Activated T-cell treated with anti-CD3 and anti-CD28 coated beads for 24 hours (primary cell): ENCODE measurements at regions not wholly inside any gene's neighbourhood (a gene's known extent, or its start where the extent isn't known, plus 50 kb on each side); places are given as distances from the start of the nearest gene placed in this dataset.

Source experiments
- DNase-seq: peaks from one replicate; pipeline ENCODE4 v3.0.0-alpha.2; 2020; ENCODE audit warnings: low read depth

DNA sequence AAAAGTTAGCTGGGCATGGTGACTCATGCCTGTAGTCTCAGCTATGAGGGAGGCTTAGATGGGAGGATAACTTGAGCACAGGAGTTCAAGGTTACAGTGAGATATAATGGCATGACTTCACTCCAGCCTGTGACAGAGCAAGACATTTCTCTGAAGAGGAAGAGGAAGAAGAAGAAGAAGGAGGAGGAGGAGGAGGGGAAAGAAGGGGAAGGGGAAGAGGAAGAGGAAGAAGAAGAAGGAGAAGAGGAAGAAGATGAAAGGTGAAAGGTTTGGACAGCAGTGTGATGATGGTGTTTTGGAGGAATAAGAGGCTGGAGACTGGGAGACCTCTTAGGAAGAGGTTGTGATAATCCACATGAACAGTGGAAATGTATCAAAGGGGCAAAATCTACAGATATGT lies 410.7 kb upstream of the JAG1 start:
- no peak for DNase-seq

DNA sequence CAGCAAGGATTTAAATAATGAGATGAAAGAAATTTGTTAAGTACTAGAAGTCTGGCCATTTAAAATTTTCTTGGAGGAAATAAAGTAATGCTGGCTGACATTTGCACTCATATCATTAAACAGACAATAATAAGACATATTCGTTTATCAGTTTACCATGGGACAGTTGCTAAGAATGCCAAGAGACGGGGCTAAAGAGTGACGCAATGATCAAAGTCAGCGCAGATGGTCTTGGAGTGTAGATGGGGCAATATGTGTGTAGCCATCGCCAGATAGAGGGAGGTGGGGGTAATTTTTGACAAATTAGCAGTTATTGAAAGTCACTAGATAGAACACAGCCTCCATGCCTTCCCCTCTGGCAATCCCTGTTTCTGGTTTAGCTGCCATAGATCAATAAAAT lies 413.2 kb upstream of the JAG1 start:
- no peak for DNase-seq

GRCh38 chr20:11090751-11091150 lies 417.0 kb upstream of the JAG1 start:
- DNase-seq, result no peak

DNA sequence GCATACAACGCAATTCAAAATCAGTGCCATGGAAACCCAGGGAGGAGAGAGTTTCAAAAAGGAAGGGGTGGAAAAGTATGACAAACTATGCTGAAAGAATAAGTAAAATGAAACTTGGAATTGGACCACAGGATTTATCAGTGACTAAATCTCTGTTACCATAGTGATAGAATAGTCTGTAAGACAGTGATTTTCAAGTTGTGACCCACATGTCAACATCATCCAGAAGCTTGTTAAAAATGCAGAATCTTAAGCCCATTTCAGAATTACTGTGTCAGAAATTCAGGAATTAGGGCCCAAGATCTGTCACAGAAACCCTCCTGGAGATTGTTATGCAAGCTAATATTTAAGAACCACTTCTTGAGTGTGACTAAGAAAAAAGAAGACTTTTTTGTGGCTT lies 417.7 kb upstream of the JAG1 start:
- no peak for DNase-seq

- no peak for DNase-seq
Observed at GRCh38 chr20:11092151-11092550, 418.4 kb upstream of the JAG1 start.

DNA sequence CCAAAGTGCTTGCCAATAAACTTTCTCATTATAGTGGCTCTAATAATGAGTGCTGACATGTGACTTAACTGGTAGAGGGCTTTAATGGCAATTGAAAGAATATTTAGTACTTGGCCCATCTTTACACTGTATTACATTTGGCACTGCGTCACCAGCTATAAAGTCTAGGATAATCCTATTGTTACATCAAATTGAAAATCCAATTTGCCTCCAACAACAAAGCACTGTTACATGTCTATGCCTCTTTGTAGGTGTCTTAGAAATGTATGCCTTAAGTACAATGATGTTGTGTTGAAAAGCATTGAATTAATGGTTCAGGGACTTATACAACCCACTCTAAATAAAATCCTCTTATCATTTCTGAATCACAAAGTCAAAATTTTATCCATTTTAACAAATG lies 420.4 kb upstream of the JAG1 start:
- DNase-seq, result no peak

- no peak for DNase-seq
Observed at GRCh38 chr20:11094711-11095110, 420.9 kb upstream of the JAG1 start.

- no peak for DNase-seq
Observed at GRCh38 chr20:11098888-11099287, 425.1 kb upstream of the JAG1 start.

DNA sequence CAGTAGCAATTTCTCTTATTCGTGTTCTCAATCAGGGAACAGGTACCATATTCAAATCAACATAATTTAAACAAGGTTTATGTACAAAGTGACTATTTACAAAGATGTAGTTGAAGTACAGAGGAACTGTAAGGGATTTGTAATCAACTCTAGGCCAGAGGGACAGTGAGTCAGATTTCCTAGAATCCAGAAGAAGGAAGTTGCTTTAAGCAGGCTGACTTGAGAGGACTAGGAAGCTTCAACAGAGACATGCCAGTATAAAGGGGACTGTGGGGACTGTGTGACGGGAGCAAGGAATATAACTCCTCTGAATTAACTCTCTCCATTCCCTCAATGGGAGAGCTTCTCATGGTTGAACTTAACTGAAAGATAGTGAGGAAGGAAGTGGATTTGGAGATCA lies 427.4 kb upstream of the JAG1 start:
- DNase-seq, result no peak

DNA sequence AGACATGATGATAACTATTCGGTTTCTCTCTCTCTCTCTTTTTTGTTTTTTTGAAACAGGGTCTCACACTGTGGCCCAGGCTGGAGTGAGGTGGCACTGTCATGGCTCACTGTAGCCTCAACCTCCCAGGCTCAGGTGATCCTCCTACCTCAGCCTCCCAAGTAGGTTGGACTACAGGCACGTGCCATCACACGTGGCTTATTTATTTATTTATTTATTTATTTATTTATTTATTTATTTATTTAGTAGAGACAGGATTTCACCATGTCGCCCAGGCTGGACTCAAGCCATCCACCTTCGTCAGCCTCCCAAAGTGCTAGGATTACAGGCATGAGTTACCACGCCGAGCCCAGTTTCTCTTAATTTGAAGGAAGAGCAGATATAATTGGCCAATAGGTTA lies 427.9 kb upstream of the JAG1 start:
- no peak for DNase-seq

DNA sequence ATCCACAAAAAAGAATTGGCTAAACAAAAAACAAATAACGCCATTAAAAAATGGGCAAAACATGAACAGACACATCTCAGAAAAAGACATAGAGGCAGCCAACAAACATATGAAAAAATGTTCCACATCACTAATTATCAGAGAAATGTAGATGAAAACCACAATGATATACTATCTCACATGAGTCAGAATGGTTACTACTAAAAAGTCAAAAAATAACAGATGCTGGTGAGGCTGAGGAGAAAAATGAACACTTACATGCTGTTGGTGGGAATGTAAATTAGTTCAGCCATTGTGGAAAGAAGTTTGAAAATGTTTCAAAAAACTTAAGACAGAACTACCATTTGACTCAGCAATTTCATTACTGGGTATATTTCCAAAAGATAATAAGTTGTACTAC lies 430.1 kb upstream of the JAG1 start:
- no peak for DNase-seq

GRCh38 chr20:11108102-11108810 lies 434.5 kb upstream of the JAG1 start:
- DNase-seq, result no peak

DNA sequence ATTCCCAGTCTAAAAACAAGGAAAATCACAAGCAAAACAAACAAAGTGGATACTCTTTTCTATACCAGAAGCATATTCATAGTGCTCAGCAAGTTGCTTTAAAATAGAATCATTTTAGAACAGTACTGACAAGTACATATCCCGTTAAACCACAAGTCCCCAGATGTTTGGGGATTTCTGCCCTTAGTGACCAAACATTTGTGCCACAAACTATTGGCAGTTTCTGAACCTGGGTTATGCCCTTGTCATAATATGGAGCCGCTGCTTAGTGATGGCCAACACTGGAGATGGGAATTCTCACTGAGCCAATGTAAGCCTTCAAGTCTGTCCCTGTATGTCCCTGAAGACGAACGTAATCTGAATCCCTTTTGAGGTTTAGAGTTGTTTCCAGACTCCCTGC lies 436.7 kb upstream of the JAG1 start:
- DNase-seq, result no peak

DNA sequence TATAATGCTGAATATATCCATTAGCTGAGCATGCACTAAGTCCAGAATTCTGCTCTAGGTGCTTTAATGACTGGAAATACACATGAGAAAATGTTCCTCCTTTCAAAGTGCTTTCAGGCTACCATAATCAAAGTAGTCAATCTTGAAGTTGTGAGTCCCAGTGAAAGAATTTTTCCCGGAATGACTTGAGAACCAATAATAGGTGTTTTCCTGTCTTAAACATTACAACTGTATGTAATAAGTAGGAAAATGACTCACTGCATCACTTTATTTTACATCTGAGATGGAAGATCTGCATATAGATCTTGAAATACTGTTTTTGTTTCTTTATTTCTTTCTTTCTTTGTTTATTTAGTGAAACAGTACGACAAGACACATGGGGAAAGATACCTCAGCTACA lies 437.4 kb upstream of the JAG1 start:
- DNase-seq, result no peak

DNA sequence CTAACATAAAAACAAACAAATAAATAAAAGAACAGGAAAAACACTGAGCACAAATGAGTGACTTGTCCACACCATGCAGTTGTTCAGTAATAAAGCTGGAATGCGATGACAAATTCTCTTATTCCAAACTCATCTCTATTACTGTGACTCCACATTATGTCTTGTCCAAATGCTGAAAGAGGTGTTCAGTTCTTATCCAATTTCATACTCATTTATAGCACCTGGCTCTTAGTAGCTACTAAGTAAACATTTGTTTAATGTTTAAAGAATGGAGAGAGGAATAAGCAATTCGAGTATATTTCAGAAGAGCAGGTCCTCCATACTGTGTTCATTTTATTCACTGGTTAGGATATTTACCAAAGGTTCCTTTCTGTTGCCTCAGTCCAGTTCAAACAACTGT lies 439.0 kb upstream of the JAG1 start:
- DNase-seq, result no peak

DNA sequence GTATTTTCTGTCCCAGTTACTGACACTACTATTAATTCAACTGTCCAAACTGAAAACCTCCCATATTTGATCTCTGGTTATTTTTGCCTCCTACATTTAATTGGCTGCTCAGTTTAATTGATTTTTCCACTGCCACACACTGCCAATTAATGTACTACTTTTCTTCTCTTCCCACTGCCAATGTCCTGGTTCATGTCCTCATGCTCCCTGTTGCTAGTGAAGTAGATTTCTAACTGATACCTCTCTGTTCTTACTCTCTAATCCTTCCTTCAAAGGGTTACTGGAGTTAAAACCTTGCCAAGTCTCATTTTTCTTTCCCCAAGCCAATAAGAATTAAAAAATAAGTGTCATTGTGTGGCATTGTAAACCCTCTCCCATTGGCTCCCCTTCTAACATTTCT lies 440.6 kb upstream of the JAG1 start:
- no peak for DNase-seq

DNA sequence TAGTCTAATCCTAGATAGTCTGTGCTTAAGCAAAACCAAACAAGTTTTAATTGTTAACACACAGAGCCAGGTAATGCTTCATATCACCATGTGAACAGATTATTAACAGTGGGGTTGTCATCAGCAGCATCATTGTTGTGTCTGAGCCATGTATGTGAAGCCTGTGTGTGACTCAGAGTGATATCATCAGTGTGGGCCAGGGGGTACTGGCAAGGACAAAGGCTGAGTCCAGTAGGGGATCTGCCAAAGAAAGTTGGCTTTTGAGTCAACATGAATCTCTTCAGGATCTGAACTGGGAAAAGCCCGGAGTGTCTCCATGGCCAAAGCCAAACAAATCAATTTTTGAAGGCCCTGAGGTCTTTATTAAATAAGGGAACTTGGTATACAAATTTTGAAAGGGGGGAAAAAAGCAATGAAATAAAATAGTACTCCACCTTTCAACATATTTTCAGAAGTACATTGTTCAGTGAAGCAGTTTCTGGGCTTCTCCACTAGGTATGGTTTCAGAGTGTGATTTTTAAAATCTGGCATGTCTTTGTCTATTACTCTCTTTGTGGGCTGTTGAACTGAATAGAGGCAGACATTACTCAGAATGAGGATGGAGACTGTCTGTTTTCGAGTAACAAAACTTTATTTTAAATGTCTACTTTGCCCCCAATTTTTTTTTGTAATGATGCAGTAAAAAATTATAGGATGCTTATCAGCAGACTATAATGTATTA lies 444.2 kb upstream of the JAG1 start:
- no peak for DNase-seq

GRCh38 chr20:11118802-11119380 lies 445.1 kb upstream of the JAG1 start:
- DNase-seq, result no peak

DNA sequence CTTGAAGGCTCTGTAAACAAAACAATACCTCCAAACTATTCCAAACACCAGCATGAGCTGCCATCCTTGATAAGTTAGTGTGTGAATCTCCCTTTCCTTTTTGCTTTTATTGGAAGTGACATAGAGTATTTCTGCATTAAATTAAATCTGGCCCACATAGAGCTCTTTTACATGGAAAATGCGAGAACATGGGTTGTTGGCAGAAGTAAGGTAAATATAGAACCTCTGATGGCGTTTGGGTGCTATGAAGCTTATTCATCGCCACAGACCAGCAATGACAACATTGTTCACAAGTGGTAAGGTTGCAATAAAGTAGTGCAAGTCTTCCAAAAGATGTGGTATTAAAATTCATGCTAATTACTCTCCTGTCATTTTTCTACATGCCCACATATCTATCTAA lies 445.8 kb upstream of the JAG1 start:
- no peak for DNase-seq

GRCh38 chr20:11120431-11120830 lies 446.6 kb upstream of the JAG1 start:
- DNase-seq, result no peak

- no peak for DNase-seq
Observed at GRCh38 chr20:11124849-11125505, 451.2 kb upstream of the JAG1 start.

DNA sequence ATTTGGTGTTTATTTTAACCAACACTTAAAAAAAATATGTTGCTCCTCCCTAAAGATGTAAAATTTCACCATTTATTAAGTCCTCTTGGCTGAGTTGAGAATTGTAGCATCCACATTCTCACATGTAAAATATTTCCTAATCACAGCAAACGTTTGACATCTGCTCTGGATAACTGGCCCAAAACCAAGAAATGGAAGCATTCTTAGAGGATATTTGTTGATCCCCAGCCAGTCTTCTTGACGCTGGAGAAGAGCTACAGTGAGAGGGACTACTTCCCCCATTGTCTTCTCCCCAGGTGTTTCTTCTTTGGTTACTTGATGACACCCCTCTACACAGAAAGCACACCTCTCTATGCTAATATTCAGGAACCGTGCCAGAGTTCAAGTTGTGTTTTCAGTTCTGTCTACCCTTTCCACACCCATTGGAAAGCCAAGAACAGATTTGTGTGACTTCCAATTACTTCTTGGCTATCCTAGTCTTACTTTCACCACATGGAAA lies 454.5 kb upstream of the JAG1 start:
- DNase-seq, result no peak

DNA sequence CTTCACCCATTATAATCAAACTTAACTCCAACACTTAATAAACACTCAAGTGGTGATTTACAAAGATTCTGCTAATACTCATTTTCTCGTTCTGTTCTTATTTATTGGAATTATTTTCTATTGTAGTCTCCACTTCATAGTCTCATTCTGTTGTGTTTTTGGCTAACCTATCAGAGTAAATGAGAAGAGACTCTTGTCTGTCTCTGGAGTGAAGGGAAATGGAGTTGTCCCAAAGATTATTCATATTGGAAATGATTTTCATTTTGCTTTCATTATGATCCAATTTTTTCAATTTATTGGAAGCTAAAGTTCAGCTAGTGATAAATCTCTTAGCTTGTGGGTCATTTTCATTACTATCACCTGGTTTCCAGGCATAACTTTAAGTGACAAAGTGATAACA lies 454.9 kb upstream of the JAG1 start:
- no peak for DNase-seq
